ENCODE measurements at regions not wholly inside any gene's neighbourhood (a gene's known extent, or its start where the extent isn't known, plus 50 kb on each side); places are given as distances from the start of the nearest gene placed in this dataset.

DNA sequence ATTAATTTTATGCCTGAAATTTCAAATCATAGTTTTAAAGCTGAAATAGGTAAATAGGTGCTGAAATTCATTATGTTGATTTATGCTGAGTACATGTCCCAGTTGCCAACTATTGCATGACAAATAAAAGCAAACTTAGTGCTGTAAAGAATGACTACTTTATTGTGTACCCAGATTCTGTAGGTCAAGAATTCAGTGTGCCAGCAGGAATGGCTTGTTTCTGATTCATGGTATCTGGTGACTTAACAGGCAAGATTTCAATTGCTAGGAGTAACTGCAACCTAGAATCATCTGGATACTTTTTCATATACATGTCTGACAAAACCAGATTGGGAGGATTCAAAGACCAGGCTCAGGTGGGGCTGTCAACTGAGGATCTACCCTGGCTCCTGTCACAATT, 678.4 kb upstream of the ADAMTS5 start:
- Histone ChIP-seq H3K4me3 (no peak overlapping the region), H3K9me3 (no peaks in the 10 kb centered on the region), H3K9ac (no peak overlapping the region), H3K4me2 (no peak overlapping the region), H4K20me1 (no peaks in the 10 kb centered on the region), H3K36me3 (no peaks in the 10 kb centered on the region), H3K27me3 (no peaks in the 10 kb centered on the region), H3K27ac (no peak overlapping the region), H3K4me1 (no peaks in the 10 kb centered on the region)
- no peak for TF ChIP-seq Cebpa-rat (IDR thresholded peaks at IDR 0.05)

DNA sequence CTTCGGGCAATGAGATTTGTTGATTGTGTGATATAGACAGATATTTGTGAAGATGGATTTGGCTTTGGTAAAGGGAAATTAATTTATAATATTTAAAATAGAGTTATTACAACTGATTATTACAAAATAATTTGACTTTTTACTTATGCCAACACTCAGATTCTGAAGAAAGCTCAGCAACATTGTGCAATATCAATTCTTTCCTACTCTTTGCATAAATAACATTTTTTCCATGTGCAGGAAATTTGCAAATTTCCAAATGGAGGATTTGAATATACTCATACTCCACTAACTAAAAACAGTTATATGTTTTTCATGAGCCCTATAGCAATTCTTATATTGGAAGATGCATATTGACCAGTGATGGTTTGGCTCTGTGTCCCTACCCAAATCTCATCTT, 676.4 kb upstream of the ADAMTS5 start:
- Histone ChIP-seq H3K27ac (no peak overlapping the region), H3K27me3 (no peaks in the 10 kb centered on the region), H3K36me3 (no peaks in the 10 kb centered on the region), H3K4me3 (no peak overlapping the region), H3K9ac (no peak overlapping the region), H3K9me3 (no peaks in the 10 kb centered on the region), H3K4me2 (no peak overlapping the region), H3K4me1 (no peaks in the 10 kb centered on the region), H4K20me1 (no peaks in the 10 kb centered on the region)
- no peak for TF ChIP-seq Cebpa-rat (IDR thresholded peaks at IDR 0.05)

DNA sequence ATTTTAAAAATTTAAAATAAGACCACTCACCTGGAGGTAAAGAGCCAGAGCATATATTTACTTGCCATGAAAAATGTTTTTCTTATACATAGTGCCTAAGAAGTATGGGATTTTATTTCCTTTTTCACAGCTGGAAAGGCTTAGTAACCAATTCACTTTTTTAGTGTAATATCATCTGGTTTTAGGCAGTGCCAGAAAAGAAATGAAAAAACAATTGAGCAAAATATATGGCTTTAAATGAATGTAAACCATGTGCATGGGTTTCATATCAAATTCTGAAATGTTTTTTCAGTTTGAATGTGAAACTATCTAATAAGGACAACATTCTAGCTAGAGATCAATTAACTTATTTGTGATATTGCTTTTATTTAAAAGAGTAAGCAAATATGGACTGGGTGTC, 672.4 kb upstream of the ADAMTS5 start:
- H3K9ac ChIP-seq: no peak overlapping the region
- H3K4me1 ChIP-seq: no peaks in the 10 kb centered on the region
- H3K27ac ChIP-seq: no peak overlapping the region
- no peak for TF ChIP-seq Cebpa-rat (IDR thresholded peaks at IDR 0.05)
- no peak overlapping the region for H3K4me3 ChIP-seq
- no peaks in the 10 kb centered on the region for H3K36me3 ChIP-seq
- no peak overlapping the region for H3K4me2 ChIP-seq
- no peaks in the 10 kb centered on the region for H3K27me3 ChIP-seq
- H4K20me1 ChIP-seq: no peaks in the 10 kb centered on the region
- no peaks in the 10 kb centered on the region for H3K9me3 ChIP-seq

DNA sequence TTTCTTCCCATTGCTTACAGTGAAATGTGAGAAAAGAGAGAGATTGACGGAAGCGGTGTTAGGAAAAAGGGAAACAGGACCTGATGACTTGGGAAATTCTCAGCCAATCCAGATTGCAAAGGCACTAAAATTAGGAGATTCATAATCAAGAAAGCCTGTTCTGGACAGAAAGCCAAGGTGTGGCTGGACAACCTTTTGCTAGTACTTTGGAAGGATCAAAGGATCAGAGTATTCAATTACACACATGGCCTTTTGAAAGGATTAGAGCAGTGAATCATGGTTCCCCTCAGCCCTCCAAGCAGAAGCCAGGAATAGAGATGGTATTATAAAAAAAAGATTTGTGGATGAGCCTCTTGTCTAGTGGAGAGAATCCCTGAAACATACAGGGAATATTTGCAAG, 669.8 kb upstream of the ADAMTS5 start:
- Histone ChIP-seq H3K9me3 (no peaks in the 10 kb centered on the region), H3K36me3 (no peaks in the 10 kb centered on the region), H3K4me2 (no peak overlapping the region)

DNA sequence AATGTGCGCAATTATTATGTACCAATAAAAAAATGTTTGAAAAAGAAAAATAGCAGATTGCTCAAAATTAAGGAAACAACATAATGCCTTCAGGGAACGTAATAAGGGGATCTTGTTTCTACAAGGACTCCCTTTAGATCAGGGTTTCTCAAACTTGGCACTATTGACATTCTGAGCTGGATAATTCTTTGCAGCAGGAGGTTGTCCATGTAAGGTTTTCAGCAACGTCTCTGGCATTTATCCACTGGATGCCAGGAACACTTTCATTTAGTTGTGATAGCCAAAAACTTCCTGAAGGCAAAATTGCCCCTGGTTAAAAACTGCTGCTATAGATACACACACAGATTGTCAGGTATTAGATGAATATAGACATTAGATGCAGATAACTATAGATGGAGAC, 666.7 kb upstream of the ADAMTS5 start:
- H3K27me3 ChIP-seq: no peaks in the 10 kb centered on the region
- no peaks in the 10 kb centered on the region for H4K20me1 ChIP-seq
- no peak for TF ChIP-seq Cebpa-rat (IDR thresholded peaks at IDR 0.05)
- H3K36me3 ChIP-seq: no peaks in the 10 kb centered on the region
- no peaks in the 10 kb centered on the region for H3K9me3 ChIP-seq
- H3K9ac ChIP-seq: no peak overlapping the region
- H3K4me1 ChIP-seq: no peaks in the 10 kb centered on the region
- no peak overlapping the region for H3K4me3 ChIP-seq
- no peak overlapping the region for H3K4me2 ChIP-seq
- no peak overlapping the region for H3K27ac ChIP-seq

More for the DNA sequence above, 669.8 kb upstream of the ADAMTS5 start:
- H3K27me3 ChIP-seq: no peaks in the 10 kb centered on the region
- H3K27ac ChIP-seq: no peak overlapping the region
- no peak overlapping the region for H3K4me3 ChIP-seq
- no peak for TF ChIP-seq Cebpa-rat (IDR thresholded peaks at IDR 0.05)
- no peaks in the 10 kb centered on the region for H4K20me1 ChIP-seq
- no peak overlapping the region for H3K9ac ChIP-seq
- no peaks in the 10 kb centered on the region for H3K4me1 ChIP-seq

DNA sequence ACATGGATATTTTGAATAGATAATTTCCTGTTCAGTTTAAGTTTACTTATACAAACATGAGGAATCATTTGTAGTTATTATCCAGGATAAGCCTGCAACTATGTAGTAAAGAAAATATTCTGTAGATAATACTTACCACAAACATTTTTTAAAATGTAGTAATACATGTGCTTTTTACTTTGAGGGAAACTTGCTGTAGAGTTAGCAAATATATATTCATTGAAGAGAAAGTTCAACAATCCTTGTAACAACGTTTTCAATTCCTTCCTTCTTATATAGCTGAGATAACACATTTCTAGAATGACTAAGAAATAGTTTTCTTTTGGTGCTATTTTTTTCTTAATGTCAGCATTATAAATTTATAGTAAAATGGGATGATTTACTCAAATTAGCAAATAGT, 664.6 kb upstream of the ADAMTS5 start:
- no peak for TF ChIP-seq Cebpa-rat (IDR thresholded peaks at IDR 0.05)
- H3K27me3 ChIP-seq: no peaks in the 10 kb centered on the region
- H3K4me2 ChIP-seq: no peak overlapping the region
- no peak overlapping the region for H3K27ac ChIP-seq
- H4K20me1 ChIP-seq: no peaks in the 10 kb centered on the region
- no peak overlapping the region for H3K4me3 ChIP-seq
- no peak overlapping the region for H3K9ac ChIP-seq
- H3K9me3 ChIP-seq: no peaks in the 10 kb centered on the region
- H3K4me1 ChIP-seq: no peaks in the 10 kb centered on the region
- H3K36me3 ChIP-seq: no peaks in the 10 kb centered on the region

DNA sequence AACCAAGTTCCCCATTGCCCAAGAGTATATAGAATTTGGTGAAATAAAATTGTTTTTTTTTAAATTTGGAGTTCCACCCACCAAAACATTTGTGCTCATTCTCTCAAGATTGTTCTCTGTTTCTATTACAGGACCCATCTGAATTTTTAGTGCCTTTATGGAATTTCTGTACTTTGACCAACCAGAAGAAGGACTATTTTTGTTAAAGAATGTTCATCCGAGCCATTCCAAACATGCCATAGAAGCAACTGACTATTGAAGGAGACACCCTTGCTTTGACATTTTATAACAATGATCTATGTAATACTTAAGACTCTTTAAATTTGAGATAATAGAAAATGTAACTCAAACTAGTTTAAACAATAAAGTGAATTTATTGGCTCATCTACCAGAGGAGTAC, 655.7 kb upstream of the ADAMTS5 start:
- no peak overlapping the region for H3K4me3 ChIP-seq
- no peaks in the 10 kb centered on the region for H3K36me3 ChIP-seq
- no peak overlapping the region for H3K9ac ChIP-seq
- TF ChIP-seq Cebpa-rat (IDR thresholded peaks at IDR 0.05): no peak
- H4K20me1 ChIP-seq: no peaks in the 10 kb centered on the region
- no peaks in the 10 kb centered on the region for H3K27me3 ChIP-seq
- H3K4me1 ChIP-seq: no peaks in the 10 kb centered on the region
- H3K27ac ChIP-seq: no peak overlapping the region
- H3K4me2 ChIP-seq: no peak overlapping the region
- no peaks in the 10 kb centered on the region for H3K9me3 ChIP-seq

DNA sequence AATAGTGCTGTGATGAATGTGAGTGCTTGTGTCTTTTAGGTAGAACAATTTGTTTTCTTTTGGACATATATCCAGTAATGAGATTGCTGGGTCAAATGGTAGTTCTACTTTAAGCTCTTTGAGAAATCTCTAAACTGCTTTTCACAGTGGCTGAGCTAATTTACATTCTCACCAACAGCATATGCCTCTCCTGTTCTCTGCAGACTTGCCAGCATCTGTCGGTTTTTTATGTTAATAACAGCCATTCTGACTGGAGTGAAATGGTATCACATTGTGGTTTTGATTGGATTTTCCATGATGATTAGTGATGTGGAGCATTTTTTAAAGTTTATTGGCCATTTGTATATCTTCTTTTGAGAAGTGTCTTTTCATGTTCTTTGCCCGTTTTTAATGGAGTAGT, 647.3 kb upstream of the ADAMTS5 start:
- no peak overlapping the region for H3K4me3 ChIP-seq
- H3K27me3 ChIP-seq: no peaks in the 10 kb centered on the region
- no peak for TF ChIP-seq Cebpa-rat (IDR thresholded peaks at IDR 0.05)
- no peak overlapping the region for H3K9ac ChIP-seq
- H3K36me3 ChIP-seq: no peaks in the 10 kb centered on the region
- H3K4me2 ChIP-seq: no peak overlapping the region
- no peaks in the 10 kb centered on the region for H4K20me1 ChIP-seq
- H3K9me3 ChIP-seq: no peaks in the 10 kb centered on the region
- H3K27ac ChIP-seq: no peak overlapping the region
- no peaks in the 10 kb centered on the region for H3K4me1 ChIP-seq

DNA sequence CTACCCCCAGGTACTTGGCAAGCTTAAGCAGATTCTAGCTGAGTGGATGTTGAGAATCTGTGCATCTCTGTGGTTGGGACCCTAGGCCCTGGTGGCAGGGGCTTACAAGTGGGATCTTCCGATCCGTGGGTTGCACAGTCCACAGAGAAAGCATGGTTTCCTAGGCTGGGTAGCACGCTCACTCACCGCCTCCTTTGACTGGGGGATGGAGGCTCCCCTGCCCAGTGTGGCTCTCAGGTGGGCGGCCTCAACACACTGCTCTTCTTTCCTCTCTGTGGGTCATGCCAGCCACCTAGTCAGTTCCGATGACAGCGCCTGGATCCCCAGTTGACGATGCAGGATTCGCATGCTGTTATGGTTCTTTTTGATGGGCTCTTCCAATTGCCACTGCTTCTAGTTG, 639.5 kb upstream of the ADAMTS5 start:
- Histone ChIP-seq H4K20me1 (no peaks in the 10 kb centered on the region), H3K9ac (no peak overlapping the region), H3K9me3 (no peaks in the 10 kb centered on the region), H3K27ac (no peak overlapping the region), H3K4me3 (no peak overlapping the region), H3K36me3 (no peaks in the 10 kb centered on the region), H3K4me1 (no peaks in the 10 kb centered on the region), H3K4me2 (no peak overlapping the region), H3K27me3 (no peaks in the 10 kb centered on the region)
- no peak for TF ChIP-seq Cebpa-rat (IDR thresholded peaks at IDR 0.05)

DNA sequence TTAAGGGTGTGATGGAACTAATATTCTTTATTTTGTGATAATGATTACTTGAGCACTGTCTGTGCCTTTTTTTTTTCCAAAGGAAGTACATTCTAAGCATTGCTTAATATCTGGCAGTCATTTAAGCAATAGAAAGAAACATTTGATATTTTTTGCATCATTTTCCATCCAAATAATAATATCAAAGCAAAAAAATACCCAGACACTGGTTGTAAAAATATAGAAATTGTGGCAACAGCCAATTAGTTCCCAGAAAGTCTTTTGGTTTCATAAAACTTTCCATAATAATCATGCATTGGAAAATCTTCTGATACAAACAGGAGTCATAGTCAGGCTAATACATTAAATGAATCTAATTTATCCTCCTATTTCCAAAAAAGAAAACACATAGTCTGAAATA, 629.3 kb upstream of the ADAMTS5 start:
- Histone ChIP-seq H3K27ac (no peak overlapping the region), H3K4me2 (no peak overlapping the region), H4K20me1 (no peaks in the 10 kb centered on the region), H3K36me3 (no peaks in the 10 kb centered on the region), H3K4me3 (no peak overlapping the region), H3K9ac (no peak overlapping the region), H3K4me1 (no peaks in the 10 kb centered on the region), H3K27me3 (no peaks in the 10 kb centered on the region), H3K9me3 (no peaks in the 10 kb centered on the region)
- TF ChIP-seq Cebpa-rat (IDR thresholded peaks at IDR 0.05): no peak

DNA sequence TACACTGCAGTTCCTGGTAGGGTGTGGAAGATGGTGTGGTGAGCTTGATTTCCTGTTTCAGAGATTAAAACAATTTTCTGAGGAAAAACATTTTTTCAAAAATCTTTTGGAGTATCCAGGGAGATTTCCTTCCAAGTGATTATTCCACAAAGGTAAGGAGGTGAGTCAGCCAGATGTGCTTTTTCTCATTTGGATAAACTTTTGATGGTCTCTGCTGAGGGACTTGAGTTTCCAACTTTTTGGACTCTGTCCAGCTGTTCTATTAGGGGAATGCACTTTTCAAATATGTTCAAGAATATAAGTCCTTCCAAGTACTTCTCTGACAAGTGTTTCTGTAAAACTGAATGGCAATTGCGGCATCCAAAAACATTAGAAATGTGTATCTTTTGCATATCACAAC, 628.8 kb upstream of the ADAMTS5 start:
- Histone ChIP-seq H3K27ac (no peak overlapping the region), H3K9me3 (no peaks in the 10 kb centered on the region), H4K20me1 (no peaks in the 10 kb centered on the region), H3K4me3 (no peak overlapping the region), H3K9ac (no peak overlapping the region), H3K27me3 (no peaks in the 10 kb centered on the region), H3K4me1 (no peaks in the 10 kb centered on the region), H3K4me2 (no peak overlapping the region), H3K36me3 (no peaks in the 10 kb centered on the region)
- TF ChIP-seq Cebpa-rat (IDR thresholded peaks at IDR 0.05): no peak

Measured in BLaER1 (cell line).